Fibroblast of peridontal ligament (primary cell): ENCODE measurements at regions not wholly inside any gene's neighbourhood (a gene's known extent, or its start where the extent isn't known, plus 50 kb on each side); places are given as distances from the start of the nearest gene placed in this dataset.
"Not testable (repeated sequence)": the region's sequence is repeated elsewhere in the genome, so short reads cannot be mapped to it uniquely, and the experiment has no call there.

Source experiments
- DNase-seq: peaks from one replicate; pipeline ENCODE4 v3.0.0-alpha.2; 2010; ENCODE audit errors: extremely low read depth

DNA sequence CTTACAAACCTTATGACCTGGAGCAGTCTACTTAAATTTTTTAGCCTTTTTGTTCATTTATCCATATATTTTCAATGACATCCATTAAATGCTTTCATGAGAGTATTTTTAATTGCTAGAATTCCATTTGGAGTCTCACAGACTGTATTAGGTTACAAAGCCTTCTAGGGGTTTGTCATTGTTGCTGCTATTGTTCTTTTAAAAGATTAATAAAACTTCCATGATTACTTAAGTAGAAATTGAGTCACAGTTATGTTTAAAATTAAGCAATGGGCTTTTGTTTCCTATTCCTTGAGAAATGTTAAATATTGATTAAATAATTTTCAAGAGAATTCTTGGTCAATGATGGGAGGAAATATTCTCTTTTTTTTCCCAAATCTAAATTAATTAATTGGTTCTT is 1408.4 kb upstream of the RAG2 start:
- DNase-seq = no peak

DNA sequence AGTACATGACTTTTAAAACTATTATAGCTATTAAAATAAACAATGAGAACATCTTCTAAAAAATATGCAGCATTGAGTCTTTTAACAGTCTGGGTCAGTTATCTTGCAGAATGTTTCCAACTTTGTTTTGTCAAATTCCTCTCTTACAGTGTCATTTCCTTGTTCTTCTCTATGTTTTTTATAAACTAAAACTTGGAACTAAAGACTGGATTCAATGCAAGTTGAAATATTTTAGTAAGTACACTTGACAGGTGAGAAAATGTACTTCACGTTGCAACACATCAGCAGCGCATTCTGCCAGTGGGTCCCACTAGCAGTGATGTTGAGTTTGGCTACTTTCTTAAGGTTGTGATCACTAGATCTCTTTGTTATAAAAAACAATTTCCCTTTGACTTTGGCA is 1407.6 kb upstream of the RAG2 start:
- DNase-seq = no peak

DNA sequence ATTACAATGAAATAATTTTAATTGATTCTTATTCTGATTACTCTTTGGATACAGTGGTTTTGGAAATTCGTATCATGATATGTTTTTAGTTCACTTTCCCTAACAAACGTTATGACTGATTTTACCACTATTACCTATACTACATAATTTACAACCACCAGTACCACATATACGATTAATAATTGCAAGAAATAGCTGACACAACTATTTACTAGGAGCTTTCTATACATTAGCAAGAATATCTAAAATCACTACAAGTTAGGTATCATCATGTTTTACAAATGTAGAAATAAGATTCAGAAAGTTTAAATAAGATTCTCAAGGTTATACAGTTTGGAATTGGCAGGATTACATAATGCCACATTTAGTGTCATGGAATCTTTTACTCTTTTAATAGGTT is 1401.1 kb upstream of the RAG2 start:
- no peak for DNase-seq

DNA sequence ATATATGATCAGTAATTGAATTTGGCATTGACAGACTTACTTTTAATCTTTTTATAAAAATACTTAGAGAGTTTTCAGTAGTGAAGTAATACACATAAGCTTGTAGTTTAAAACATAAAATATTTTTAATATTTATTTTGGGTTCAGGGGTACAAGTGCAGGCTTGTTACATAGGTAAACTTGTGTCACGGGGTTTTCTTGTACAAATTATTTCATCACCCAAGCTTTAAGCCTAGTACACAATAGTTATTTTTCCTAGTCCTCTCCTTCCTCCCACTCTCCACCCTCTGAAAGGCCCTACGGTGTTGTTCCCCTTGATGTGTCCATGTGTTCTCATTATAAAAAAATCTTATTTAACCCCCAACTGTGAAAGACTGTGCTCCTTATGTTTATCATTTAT is 1397.8 kb upstream of the RAG2 start:
- no peak for DNase-seq

DNA sequence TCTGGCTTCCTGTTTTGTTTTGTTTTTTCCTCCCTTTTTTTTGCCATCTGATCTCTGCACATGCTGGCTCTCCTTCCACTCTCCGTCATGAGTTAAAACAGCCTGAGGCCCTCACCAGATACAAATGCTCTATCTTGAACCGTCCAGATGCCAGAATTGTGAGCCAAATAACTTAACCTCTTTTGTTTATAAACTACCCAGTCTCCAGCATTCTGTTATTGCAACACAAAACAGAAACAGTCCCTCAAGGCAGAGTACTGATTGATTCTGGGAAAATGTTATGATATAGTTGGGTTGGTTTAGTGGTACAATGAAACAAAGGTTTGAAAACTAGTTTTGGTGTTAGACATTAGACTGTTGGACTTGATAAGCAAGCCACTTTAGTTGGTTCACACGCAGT is 1390.0 kb upstream of the RAG2 start:
- peak; percentile 1 for DNase-seq

DNA sequence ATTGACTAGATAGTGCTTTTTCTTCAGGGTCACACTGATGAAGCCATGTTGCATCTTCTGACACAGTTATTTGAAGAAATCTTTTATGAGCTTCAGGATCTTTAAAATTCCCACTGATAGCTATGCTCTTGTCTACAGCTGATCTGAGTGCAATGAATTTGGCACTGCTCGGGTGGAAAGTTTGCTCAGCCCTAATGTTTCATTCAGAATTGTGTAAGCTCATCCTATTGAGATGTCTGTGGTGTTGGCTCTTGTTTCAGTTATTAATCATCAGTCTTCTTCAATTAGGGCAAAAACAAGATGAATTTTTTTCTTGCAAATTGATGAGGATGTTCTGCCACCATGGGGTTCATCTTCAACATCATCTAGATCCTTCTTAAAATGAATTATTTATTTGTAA is 1387.0 kb upstream of the RAG2 start:
- no peak for DNase-seq

DNA sequence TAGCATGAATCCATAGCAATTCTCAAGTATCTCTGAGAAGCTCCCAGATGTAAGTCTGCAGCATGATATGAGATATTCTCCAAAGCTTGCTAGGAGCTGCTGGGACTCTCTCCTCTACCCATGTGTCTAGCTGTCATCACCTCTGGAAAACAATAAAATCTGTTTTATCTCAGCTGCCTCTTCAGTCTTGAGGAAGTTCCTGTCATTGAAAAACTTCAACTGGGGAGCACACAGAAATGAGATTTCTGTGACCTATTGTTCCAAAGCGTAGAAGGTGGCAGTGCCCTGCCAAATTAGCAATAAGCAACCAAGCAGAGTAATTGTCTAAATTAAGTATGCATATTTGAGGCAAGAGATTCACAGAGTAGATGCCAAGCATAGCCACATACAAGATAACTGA is 1380.6 kb upstream of the RAG2 start:
- no peak for DNase-seq

DNA sequence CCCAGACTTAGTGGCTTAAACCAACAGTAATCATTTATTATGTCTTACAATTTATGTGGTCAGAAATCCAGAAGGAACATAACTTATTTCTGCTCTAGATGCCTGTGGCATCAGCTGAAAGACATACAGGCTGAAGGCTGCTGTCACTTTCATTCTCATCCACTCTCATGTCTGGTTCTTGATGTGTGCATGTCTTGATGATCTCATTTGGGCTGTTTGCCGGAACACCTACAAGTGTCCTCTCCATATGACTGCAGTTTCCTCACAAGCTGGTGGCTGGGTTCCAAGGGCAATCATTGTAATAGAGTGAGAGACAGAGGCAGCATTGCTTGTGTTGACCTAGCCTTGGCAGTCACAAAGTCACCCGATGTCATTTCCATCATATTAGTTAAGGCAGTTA is 1375.9 kb upstream of the RAG2 start:
- DNase-seq = no peak

DNA sequence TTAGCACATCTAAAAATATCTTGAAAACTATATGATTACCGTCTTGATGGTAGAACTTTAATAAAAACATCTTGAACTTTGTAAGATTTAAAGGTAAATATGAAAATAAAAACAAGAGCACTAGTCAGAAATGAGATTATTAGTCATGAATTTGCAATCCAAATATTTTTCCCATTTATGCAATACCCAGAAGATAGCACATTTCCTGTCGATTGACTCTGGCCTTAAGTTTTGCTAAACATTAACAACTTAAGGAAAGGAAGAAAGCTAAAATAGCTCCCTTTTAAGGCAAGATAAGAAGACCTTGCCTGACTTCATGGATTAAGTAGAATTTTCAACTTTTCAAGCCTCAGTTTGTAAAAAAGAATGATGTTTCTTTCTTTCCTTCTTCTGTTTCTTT is 1374.7 kb upstream of the RAG2 start:
- DNase-seq = no peak

DNA sequence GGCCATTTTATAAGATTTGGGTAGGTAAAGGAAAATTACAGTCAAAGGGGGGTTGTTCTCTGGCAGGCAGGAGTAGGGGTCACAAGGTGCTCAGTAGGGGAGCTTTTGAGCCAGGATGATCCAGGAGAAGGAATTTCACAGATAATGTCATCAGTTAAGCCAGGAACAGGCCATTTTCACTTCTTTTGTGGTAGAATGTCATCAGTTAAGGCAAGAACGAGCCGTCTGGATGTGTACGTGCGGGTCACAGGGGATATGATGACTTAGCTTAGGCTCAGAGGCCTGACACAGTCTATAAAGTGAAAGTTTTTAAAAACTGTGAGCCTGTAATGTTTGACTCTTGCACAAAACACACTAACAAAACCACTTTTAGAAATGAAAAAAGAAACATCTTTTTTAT is 1371.3 kb upstream of the RAG2 start:
- not testable (repeated sequence) for DNase-seq

DNA sequence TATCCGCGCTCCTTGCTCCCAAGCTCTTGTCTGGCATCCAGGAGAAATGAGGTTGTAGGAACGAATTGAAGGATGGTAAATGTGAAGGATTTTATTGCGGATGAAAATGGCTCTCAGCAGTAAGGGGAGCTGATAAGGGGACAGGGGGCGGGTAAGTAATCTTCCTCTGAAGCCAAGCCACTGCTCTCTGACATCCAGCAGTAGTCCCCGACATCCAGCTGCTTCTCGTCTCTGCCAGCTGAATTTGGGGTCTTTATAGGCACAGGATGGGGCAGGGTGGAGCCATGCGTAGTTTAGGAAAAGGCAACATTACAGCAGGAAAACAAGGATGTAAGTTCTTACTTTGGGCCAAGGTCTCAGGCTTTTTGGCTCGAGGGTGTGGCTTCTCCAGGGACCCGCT is 1370.1 kb upstream of the RAG2 start:
- no peak for DNase-seq

DNA sequence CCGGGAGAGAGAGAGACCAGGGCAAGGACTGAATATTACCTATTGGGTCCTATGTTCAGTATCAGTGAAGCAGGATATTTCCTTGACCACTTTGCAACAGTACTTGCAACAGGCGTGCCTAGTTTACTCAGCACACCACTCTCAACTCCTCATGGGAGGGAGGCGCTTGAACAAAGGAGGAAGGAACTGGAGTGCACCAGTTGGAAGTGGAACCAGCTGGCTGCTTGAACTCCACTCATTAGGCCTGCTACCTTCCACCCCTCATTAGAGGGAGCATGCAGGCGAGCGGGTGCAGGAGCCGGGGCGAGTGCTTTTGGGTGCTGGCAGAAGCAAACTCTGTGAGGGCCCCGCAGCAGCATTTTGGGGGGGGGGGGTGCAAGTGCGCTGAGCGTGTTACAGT is 1369.6 kb upstream of the RAG2 start:
- no peak for DNase-seq

DNA sequence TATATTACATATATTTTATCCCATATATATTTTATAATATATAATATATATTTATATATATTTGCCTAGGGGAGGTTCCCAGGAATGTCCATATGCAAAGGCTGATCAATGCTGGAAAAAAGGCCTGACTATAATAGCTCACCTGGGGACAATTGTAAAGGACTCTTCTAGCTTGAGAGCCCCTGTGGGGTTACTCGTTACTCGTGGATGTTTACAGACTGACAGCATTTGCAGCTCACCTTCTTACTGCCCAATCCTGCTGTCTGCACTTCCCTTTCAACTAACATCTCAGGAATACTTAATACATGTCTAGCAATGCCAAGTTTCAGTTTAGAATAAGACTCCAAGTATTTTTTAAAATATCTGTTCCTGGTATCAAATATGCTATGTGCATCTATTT is 1365.4 kb upstream of the RAG2 start:
- no peak for DNase-seq

DNA sequence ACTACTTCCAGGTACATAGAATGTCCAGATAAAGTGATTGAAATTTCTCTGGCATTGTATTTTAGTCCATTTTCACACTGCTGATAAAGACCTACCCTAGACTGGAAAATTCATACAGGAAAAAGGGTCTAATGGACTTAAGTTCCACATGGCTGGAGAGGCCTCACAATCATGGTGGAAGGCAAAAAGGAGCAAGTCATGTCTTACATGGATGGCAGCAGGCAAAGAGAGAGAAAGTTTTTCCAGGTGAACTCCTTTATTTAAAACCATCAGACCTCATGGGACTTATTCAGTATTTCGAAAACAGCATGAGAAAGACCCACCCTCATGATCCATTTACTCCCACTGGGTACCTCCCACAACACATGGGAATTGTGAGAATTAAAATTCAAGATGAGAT is 1359.7 kb upstream of the RAG2 start:
- DNase-seq = no peak

DNA sequence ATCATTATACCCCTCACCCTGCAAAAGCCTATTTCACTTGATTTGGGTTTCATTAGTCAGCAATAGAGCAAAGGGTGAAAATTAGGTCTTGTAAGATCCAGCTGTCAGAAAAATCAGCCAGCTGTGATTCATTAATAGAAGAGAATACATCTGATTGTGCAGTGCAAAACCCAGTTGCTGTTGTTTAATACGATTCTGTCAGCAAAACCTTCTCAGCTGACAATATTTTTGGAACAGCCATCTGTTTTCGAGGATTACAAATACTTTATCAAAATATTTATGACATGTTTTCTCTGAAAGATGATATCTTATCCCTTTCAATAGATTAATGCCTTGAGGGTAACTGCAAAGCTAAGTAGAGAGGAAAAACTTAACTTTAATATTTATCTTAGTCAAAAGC is 1354.0 kb upstream of the RAG2 start:
- no peak for DNase-seq

DNA sequence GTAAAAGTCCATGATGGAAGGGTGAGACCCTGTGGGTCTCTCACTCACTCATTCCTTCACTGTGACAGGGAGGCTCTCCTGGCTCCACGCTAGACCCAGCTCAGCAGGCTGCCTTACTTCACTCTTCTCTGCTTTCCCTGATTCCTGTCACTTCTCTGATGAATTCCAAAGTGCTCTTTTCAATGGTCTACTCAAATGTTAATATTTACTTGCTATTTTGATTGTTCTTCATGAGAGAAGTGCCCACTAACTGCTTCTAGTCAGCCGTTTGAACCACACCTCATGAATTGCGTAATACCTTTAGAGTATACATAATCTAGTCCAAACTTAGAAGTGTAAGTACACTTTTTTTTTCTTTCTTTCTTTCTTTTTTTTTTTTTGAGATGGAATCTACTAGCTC is 1350.2 kb upstream of the RAG2 start:
- DNase-seq = no peak

DNA sequence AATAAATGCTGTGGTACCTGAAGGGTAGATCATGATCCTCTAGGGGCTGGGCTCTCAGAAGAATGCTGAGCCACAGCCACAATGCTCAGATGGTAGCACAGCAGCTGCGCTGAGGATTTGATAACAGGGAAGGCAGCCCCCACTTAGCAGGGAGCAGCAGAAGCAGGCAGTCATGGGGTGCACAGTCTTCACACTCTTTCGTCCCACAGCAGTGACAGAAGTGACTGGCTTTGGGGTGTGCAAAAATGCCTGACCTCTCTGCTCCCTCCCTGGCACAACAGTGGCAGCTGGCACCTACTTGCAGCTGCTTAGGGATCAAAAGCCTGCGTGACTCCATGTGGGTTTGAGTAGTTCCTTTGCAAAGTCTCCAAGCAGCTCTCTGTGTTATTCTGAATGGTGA is 1349.8 kb upstream of the RAG2 start:
- DNase-seq = no peak

DNA sequence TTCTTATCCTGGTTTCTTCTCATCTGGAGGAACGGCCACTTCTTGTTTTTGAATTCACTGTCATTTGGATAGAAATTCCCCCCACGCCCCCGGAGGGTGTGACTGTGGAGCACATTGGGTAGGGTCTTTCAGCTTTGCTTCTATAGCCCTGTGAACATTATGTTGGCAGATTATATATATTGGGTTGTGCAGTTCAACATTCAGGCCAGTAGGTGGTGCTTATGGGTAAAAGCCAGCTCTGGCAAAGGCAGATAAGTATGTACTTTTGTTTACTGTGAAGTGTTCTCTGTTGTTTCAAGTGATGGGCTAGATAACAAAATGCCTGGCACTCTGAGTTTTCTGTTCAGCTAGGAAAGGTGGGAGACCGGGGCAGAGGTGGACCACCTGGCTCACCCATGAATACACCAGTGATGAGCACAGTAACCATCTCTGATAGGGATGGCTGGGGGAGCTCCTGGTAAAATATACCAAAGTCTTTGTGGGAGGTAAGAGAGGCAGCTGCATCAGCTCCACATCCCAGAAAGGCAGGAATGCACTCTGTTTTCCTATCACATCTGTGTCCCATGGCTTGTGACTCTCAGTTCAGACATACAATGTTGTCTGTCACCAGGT is 1348.2 kb upstream of the RAG2 start:
- DNase-seq = peak; percentile 20

DNA sequence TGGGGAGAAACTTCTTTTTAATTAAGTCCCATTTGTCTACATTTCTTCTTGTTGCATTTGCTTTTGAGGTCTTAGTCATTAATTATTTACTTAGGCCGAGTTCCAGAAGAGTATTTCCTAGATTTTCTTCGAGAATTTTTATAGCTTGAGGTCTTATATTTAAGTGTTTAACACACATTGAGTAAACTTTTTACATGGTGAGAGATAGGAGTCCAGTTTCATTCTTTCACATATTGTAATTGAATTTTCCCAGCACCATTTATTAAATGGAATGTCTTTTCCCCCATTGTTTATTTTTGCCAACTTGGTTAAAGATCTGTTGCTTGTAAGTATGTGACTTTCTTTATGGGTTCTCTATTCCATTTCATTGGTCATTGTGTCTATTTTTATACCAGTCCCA is 1344.0 kb upstream of the RAG2 start:
- DNase-seq = no peak

DNA sequence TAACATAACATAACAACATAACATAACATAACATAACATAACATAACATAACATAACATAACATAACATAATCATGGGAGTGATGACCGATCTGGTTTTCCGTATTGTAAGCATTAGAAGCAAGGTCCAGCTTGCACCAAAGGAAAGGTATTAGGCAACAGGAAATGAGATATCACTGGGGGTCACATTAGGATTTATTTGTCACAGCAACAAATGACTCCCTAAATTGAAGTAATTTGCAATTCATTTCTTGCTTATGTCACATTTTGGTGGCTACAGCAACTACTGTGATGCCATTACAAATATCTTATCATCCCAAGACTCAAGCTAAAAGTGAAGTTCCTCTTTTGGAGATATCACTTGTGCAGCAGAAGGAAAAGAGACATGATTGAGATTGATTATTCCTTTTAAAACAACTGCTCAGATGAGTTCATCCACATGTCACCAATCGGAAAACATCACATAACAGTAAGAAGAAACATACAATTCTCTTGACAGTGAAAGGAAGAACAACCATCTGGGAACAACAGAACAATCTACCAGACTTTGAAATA is 1331.1 kb upstream of the RAG2 start:
- no peak for DNase-seq

DNA sequence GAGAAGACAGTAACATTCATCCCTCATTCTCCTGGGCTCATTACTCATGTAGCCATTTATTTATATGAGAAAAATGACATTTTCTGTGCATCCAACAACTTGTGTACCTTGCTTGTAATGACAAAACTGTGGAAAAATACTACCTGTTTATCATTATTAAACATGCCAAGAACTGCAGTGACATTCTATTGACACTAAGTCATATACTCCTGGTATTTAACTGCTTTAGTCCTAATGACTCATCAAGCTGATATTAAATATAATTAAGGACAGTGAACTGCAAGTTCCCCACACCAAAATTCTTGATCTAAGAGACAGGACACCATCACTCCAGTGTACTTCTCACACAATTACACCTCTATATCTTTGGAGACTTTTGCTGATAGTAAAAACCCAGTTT is 1328.7 kb upstream of the RAG2 start:
- DNase-seq = no peak

DNA sequence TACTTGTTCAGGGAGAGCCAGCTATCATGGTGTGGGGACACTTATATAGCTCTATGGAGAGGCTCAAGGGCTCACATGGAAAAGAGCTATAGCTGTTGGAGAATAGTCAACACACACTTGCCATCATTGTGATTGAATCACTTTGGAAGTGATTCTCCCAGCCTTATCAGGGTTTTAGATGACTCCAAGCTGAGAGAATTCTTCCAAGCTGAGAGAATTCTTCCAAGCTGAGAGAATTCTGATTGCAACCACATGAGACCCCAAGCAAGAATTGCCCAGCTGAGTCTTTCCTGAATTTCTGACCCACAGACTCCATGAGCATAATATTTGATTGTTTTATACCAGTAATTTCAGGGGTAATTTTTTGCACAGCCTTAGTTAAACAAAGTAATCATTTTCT is 1318.3 kb upstream of the RAG2 start:
- DNase-seq = no peak

DNA sequence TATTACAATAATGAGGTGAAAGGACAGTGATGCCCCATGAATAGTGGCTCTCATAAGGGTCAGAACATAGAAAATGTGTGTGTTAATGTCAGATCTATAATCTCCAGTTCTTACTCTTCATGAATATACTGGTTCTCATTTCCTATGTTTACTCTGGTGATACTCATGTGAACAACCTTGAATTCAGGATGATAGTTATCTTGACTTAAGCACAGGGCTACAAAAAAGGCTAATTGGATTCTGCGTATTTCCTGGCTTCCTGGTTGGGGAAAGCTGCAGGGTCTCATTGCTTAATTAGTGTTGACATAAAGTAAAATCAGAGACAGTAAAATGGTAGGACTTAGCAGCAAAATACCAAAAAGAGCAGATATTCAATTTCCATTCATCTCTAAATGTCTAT is 1316.8 kb upstream of the RAG2 start:
- no peak for DNase-seq

DNA sequence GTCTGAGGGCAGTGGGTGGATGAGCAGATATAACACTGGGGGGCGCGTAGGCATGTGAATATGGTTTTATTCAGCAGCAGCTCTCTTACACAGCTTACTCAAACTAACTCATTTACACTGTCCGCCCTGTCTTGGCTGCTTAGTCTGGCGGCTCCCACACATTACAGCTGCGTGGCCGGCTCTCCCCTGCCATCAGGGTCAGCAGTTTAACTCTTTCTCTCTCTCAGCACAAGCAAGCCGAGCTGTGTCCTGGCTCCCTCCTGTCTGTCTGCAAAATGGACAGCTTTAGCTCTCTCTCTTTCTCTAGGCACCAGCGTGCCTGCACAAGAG is 1310.1 kb upstream of the RAG2 start:
- no peak for DNase-seq
